ES-I3 (cell line): ENCODE measurements at regions not wholly inside any gene's neighbourhood (a gene's known extent, or its start where the extent isn't known, plus 50 kb on each side); places are given as distances from the start of the nearest gene placed in this dataset.

ENCODE experiments used
- H3K36me3 ChIP-seq: 2 replicates; pipeline ENCODE4 v1.6.1; 2013; ENCODE audit warnings: mild to moderate bottlenecking, low read length, control low read depth, moderate library complexity; ENCODE audit not compliant: insufficient read depth
- H3K4me1 ChIP-seq: 2 replicates; pipeline ENCODE4 v1.6.1; 2013; ENCODE audit warnings: mild to moderate bottlenecking, control low read depth, low read length; ENCODE audit not compliant: insufficient read depth
- H3K9ac ChIP-seq: 2 replicates; pipeline ENCODE4 v1.6.1; 2013; ENCODE audit warnings: low read depth, mild to moderate bottlenecking, low read length, moderate library complexity
- H3K9me3 ChIP-seq: 2 replicates; pipeline ENCODE4 v1.6.1; 2013; ENCODE audit warnings: mild to moderate bottlenecking, low read length, moderate library complexity; ENCODE audit not compliant: control insufficient read depth, insufficient read depth

DNA sequence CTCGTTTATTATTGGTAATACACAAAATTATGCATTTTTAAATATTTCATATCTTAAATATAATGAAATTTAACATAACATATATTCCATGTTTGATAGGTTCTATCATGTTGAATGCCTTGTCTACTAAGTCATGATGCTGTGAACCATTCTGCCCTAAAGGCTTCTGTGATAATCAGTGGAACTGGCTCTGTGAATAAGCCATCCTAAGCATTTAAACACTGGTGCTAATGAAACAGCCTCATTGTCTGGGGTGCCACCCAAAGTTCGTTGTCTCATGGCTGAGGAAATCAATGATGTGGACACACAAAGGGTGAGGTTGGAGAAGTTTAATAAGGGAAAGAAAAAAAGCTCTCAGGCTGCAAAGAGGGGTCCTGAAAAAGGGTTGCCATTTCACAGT lies 264.7 kb upstream of the ZRANB2 start:
- H3K4me1 ChIP-seq: no peaks in the 10 kb centered on the region
- no peaks in the 10 kb centered on the region for H3K36me3 ChIP-seq
- H3K9me3 ChIP-seq: 0 out of 2 replicates have a peak, but pooled peaks cover 1% of the 10 kb centered on the region
- no peak overlapping the region for H3K9ac ChIP-seq

DNA sequence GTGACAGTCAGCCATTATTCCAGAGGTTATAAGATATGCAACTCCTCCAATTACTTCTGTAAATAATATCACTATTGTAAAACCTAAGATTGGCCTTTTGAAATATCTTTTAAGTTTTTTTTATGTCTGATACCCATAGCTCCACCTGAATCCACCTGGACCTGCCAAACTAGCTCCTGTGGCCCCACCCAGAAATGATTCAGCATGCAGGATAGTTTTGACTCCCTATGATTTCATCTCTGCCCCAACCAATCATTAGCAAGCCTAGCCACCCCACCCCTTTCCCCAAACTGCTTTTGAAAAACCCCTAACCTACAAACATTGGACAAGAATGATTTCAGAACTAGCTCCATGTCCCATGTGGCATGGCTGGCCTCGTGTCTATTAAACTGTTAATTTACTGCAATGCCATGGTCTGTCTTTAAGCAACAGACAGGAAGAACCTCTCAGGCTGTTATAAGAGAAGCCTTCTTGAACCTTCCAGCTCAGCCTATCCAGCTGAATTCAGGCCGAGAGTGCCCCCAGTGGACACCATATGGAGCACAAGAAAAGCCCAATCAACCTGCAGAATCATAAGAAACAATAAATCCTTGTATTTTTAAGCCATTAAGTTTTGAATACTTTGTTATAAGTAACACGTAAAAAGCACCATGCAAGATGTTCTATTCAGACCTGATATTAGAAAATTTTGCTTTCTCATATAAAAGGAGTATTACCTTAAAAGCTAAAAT lies 263.0 kb upstream of the ZRANB2 start:
- Histone ChIP-seq H3K9me3 (peaks cover 13% of the 10 kb centered on the region; the same call in 1 of the 2 replicates), H3K4me1 (no peaks in the 10 kb centered on the region), H3K36me3 (no peaks in the 10 kb centered on the region), H3K9ac (no peak overlapping the region)

DNA sequence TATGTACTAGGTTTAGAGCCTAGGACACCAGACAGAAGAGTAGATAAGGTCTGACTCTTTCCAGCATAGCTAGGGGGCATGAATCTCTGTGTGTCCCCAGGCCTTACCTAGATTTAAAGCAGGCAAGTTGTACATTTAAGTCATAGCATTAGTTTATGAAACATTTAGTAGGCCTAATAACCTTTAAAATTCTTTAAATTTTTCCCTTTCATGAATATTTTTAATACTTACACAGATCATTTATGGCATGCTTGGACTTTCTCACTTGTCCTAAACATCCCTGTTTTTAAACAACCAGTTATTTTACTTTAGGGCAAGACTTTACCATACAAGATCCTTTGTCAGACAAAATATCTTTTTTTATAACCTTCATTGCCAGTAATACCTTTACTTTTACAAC lies 258.4 kb upstream of the ZRANB2 start:
- no peaks in the 10 kb centered on the region for H3K4me1 ChIP-seq
- no peaks in the 10 kb centered on the region for H3K36me3 ChIP-seq
- H3K9me3 ChIP-seq: peaks cover 20% of the 10 kb centered on the region; the same call in 1 of the 2 replicates
- H3K9ac ChIP-seq: no peak overlapping the region

DNA sequence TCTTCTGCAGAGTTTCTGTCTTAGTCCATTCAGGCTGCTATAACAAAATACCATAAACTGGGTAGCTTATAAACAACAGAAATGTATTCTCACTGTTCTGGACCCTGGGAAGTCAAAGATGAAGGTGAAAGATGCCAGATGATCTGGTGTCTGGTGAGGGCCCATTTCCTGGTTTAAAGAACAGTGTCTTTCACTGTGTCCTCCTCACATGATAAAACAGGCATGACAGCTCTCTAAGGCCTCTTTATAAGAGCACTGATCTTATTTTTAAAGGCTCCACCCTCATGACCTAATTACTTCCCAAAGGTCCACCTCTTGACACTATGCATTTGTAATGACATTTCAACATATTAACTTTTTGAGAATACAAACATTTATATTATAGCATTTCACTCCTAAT lies 250.2 kb upstream of the ZRANB2 start:
- no peak overlapping the region for H3K9ac ChIP-seq
- H3K36me3 ChIP-seq: no peaks in the 10 kb centered on the region
- H3K4me1 ChIP-seq: no peaks in the 10 kb centered on the region
- no peaks in the 10 kb centered on the region; the same call in 1 of the 2 replicates for H3K9me3 ChIP-seq

DNA sequence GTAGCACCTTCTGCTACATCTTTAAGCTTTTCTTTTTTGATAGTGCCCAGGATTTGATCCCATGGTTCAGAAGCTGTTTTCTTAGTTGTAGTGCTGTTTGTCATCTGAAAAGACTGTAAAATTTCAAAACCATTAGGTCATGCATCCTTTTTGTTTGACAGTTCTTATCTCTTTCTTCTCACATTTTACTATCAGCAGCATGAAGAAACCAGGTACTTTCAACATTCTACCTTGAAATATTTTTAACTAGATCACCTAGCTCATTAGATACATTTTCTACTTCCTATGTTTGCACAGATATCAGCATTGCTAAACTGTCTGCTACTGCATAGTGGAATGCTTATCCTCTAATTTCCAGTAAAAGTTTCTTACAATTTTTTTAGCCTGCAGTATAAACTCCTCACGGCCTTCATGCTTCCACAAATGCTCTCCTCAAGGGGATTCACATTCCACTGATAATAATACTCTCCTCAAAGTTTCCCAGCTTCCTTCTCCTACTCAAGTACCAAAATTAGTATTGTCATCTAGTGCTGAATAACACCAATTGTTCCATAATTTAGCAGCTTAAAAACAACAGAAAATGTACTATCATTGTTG lies 243.9 kb upstream of the ZRANB2 start:
- no peaks in the 10 kb centered on the region for H3K4me1 ChIP-seq
- H3K9me3 ChIP-seq: no peaks in the 10 kb centered on the region
- H3K36me3 ChIP-seq: no peaks in the 10 kb centered on the region
- no peak overlapping the region for H3K9ac ChIP-seq

DNA sequence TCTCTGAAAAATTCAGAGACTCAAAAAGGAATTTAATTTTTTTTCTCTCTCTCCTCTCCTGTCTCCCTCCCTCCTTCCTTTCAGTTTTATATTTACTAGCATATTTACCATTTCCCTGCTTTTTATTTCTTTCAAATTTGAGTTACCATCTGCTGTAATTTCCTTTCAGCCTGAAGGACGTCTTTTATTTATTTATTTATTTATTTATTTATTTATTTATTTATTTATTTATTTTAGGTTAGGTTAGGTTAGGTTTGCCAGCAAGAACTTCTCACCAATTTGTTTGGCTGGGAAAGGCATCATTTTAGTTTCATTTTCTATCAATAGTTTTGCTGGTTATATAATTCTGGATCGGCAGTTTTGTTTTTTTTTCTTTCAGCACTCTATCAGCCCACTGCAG lies 231.7 kb upstream of the ZRANB2 start:
- H3K9me3 ChIP-seq: peaks cover 2% of the 10 kb centered on the region; the same call in 1 of the 2 replicates
- no peaks in the 10 kb centered on the region for H3K36me3 ChIP-seq
- peaks cover 2% of the 10 kb centered on the region; the same call in 1 of the 2 replicates for H3K4me1 ChIP-seq
- H3K9ac ChIP-seq: no peak overlapping the region

DNA sequence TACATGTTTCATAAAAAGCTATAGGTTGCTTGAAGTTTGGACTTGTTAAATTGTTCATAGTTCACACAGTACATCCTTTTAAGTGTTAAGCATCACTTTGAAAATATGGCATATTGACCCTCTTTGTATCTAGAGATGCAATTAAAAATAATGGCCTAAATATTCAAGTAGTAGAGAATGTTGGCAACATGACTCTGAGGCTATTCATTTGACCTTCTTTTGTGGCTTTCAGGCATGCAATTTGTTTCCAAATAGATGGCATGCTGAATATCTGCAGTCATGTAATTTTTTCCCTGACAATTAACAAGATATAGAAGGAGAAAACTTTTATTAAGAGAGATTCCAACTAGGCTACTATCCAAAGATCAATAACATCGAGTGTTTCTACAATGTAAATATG lies 230.5 kb upstream of the ZRANB2 start:
- H3K9ac ChIP-seq: no peak overlapping the region
- no peaks in the 10 kb centered on the region for H3K36me3 ChIP-seq
- 0 out of 2 replicates have a peak, but pooled peaks cover 2% of the 10 kb centered on the region for H3K9me3 ChIP-seq
- H3K4me1 ChIP-seq: peaks cover 6% of the 10 kb centered on the region; the same call in 1 of the 2 replicates

DNA sequence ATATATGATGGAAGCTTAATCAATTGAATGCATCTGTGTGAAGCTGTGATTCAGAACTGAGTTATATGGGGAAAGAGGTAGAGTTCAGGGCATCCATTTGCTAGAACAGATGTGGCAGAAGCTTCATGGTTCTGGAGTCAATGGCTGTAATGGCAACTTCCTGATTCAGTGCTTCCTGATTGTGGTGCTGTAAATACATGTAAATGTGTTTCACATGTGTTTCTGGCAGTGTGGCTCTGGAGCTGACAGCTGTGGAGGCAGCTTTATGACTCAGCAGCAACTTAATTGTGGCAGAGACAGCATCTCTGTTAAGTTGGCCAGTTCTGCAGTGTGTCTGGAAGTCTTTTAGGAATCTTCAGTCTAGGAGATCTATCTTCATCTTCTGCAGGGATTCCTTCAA lies 226.6 kb upstream of the ZRANB2 start:
- Histone ChIP-seq H3K4me1 (peaks cover 6% of the 10 kb centered on the region; the same call in 1 of the 2 replicates), H3K36me3 (no peaks in the 10 kb centered on the region), H3K9ac (no peak overlapping the region), H3K9me3 (no peaks in the 10 kb centered on the region)

DNA sequence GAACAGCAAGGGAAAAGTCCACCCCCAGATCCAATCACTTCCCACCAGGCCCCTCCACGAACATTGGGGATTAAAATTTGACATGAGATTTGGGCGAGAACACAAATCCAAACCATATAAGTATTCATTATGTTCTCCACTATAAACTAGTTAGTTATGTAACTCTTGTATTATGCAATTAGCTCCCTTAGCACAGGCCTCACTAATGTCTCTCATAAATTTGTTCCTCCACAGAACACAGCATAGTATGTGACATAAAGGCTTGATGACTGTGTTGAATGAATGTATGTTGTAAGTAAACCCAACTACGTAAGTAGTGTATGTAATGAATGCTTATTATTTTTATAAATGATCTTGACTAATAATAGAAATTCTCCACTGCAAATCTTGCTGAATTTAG lies 223.3 kb upstream of the ZRANB2 start:
- Histone ChIP-seq H3K9ac (no peak overlapping the region), H3K4me1 (peaks cover 6% of the 10 kb centered on the region; the same call in 1 of the 2 replicates), H3K36me3 (no peaks in the 10 kb centered on the region), H3K9me3 (no peaks in the 10 kb centered on the region)

DNA sequence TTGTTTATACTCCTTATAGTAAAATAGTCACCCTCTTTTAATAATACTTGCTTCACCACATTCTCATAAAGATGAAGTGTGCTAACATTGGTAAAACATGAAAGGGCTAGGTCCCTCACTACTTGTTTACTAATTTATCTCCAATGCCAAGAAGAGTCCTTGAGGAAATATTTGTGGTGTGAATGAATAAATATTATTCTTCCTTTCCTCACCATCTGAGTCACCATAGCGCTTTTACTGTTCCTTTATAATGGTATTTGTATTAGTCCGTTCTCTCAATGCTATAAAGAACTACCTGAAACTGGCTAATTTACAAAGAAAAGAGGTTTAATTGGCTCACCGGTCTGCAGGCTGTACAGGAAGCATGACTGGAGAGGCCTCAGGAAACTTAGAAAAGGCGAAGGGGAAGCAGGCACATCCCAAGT lies 222.8 kb upstream of the ZRANB2 start:
- Histone ChIP-seq H3K4me1 (peaks cover 6% of the 10 kb centered on the region; the same call in 1 of the 2 replicates), H3K9me3 (no peaks in the 10 kb centered on the region), H3K9ac (no peak overlapping the region), H3K36me3 (no peaks in the 10 kb centered on the region)

DNA sequence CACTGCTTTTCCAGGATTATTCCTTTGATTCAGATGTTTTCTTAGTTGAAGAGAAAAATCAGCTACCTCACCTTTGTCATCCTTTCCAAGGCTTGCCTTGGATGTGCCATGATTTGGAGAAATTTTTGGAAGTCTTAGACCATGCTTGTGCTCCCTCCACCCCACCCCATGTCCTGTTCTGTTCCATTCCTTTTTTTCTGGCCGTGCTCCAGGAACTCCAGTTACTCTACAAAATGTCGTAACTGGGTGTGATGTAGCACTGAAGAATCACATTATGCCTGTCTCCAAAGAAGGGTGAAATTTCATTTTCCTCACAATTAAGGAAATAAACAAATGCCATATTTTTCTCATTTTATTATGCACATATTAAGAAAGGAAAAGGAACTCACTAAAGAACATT lies 217.8 kb upstream of the ZRANB2 start:
- Histone ChIP-seq H3K4me1 (no peaks in the 10 kb centered on the region), H3K9ac (no peak overlapping the region), H3K9me3 (no peaks in the 10 kb centered on the region), H3K36me3 (no peaks in the 10 kb centered on the region)

DNA sequence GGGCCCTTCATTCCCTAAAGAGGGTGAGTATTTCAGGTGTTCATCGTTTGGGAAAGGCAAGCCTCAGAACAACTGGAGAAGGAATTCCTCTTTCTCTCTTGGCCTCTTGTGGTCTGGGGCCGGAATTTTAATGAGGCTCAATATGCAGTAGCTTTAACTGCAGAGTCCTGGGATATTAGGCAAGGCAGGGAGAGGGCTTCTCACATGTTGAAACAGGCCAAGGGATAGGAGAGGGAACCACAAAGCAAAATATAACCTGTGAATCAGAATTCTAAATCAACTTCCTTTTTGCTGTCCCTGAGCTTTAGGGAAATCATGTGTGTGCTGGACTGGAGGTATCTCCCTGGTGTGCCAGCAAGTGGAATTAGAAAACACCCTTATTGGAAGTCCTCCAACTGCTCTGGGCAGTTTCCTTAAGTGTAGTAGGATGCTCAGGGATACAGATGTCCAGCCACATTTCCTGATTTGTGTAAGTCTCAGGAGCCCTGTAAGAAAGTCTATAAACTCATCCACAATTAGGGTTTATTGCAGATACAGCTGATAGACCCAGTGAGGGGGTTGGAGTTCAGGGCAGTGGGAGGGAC lies 215.8 kb upstream of the ZRANB2 start:
- Histone ChIP-seq H3K36me3 (no peaks in the 10 kb centered on the region), H3K9me3 (no peaks in the 10 kb centered on the region), H3K9ac (no peak overlapping the region), H3K4me1 (no peaks in the 10 kb centered on the region)

DNA sequence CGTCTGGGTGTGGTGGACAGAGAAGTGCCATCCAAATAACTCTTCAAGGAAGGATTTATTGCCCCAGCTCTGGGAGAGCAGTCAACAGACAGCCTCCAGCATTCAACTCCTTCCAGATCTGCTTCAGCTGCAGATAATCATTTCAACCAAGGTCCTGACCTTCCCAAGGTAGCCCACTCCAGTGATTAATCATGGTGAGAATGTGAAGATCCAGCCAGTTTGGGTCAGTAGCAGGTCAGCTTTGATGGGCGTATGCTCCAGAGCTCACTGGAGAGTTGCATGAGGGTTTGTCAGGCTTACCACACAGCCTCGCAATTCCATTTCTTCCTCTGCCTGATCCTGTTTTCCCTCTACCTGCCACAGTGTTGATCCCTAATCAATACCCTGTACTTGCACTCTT lies 214.5 kb upstream of the ZRANB2 start:
- no peaks in the 10 kb centered on the region for H3K9me3 ChIP-seq
- H3K9ac ChIP-seq: no peak overlapping the region
- H3K36me3 ChIP-seq: no peaks in the 10 kb centered on the region
- no peaks in the 10 kb centered on the region for H3K4me1 ChIP-seq

DNA sequence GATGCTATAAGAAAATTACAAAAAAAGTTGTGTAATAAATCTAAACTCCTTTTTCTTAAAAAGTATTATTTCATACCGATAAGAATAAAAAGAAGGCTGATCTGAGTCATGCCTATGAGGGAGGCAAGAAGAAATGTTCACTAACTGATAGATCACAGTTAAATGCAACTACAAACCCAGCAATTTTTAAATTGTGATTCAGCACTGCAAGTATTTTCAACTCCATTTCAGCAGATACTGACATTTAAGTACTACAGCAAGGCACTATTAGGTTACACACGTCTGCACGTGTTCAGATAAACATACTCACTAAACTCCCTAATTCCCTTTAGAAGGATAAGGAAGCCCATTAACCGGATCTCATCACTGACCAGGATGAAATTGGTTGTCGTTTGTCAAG lies 213.3 kb upstream of the ZRANB2 start:
- H3K36me3 ChIP-seq: no peaks in the 10 kb centered on the region
- no peaks in the 10 kb centered on the region for H3K4me1 ChIP-seq
- no peak overlapping the region for H3K9ac ChIP-seq
- no peaks in the 10 kb centered on the region for H3K9me3 ChIP-seq

DNA sequence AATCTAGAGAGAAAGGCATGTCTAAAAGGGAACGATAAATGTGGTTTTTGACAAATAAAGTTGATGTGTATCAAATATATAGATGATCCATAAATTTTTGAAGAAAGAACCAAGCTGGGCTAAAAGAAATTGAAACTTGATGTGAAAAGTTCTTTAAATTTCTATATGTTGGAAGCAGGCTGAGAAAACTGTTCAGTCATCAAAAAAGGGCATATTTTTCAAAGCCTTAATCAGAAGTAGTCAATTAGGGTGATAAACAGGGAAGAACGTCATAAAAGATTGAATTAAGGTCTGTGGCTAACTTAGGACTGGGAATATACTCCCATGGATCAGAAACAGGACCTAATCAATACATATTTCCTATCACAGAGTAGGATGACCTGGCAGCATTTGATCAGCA lies 211.4 kb upstream of the ZRANB2 start:
- H3K9ac ChIP-seq: no peak overlapping the region
- no peaks in the 10 kb centered on the region for H3K9me3 ChIP-seq

More for the DNA sequence above, 211.4 kb upstream of the ZRANB2 start:
- Histone ChIP-seq H3K36me3 (no peaks in the 10 kb centered on the region), H3K4me1 (no peaks in the 10 kb centered on the region)
